Upper lobe of left lung (tissue), 4 donors: ENCODE measurements at regions not wholly inside any gene's neighbourhood (a gene's known extent, or its start where the extent isn't known, plus 50 kb on each side); places are given as distances from the start of the nearest gene placed in this dataset.

Experiments used
- EP300 ChIP-seq, 4 donors: sonication (generic); formaldehyde crosslinking; IDR thresholded peaks; one replicate each; pipeline ENCODE4 v1.5.1; 2017; ENCODE audit warnings: antibody characterized with exemption in 4 of 4, control low read depth in 2 of 4
- POLR2A ChIP-seq, 4 donors: fragments of 450-650 bp; IDR thresholded peaks; one replicate each; pipeline ENCODE4 v1.5.1; 2016 to 2017; ENCODE audit warnings: antibody characterized with exemption in 4 of 4, mild to moderate bottlenecking in 2 of 4
- POLR2AphosphoS5 ChIP-seq, 2 donors: sonication (generic); formaldehyde crosslinking; IDR thresholded peaks; one replicate each; pipeline ENCODE4 v1.5.1; 2017; ENCODE audit warnings: antibody characterized with exemption in 2 of 2
- TF ChIP-seq, protein P1 (sequence below), 6 experiments: fragments of 450-650 bp in 4 of 6; fragments of 200-600 bp in 2 of 6; sonication (generic) in 2 of 6; IDR thresholded peaks; one replicate each; pipeline ENCODE4 v1.5.1; 2016 to 2019; ENCODE audit warnings: antibody characterized with exemption in 6 of 6

DNA sequence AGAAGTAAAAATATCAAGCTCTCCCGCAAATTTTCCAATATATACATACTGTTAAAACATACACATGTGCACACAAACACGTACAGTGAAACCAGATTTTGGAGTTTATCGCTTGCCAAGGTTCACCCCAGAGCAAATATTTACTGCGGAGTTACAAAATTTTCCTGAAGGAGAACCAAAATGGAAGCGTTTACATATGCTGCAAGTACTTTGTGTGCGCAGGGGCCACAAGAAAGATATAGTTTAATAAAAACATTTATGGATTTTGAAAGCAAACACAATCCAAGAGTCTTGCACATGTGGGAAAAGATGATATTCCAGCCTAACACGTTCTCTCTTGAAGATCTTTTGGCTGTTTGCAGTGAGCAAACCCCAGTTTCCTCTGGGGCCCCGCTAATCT is 301.3 kb upstream of the NFE2L3 start:
- TF ChIP-seq, protein P1, sequence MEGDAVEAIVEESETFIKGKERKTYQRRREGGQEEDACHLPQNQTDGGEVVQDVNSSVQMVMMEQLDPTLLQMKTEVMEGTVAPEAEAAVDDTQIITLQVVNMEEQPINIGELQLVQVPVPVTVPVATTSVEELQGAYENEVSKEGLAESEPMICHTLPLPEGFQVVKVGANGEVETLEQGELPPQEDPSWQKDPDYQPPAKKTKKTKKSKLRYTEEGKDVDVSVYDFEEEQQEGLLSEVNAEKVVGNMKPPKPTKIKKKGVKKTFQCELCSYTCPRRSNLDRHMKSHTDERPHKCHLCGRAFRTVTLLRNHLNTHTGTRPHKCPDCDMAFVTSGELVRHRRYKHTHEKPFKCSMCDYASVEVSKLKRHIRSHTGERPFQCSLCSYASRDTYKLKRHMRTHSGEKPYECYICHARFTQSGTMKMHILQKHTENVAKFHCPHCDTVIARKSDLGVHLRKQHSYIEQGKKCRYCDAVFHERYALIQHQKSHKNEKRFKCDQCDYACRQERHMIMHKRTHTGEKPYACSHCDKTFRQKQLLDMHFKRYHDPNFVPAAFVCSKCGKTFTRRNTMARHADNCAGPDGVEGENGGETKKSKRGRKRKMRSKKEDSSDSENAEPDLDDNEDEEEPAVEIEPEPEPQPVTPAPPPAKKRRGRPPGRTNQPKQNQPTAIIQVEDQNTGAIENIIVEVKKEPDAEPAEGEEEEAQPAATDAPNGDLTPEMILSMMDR (IDR thresholded peaks at IDR 0.05) = no peak
- TF ChIP-seq POLR2AphosphoS5 (IDR thresholded peaks at IDR 0.05) = no peak
- TF ChIP-seq EP300 (IDR thresholded peaks at IDR 0.05) = no peak
- TF ChIP-seq POLR2A (IDR thresholded peaks at IDR 0.05) = no peak
